NB4 (cell line): ENCODE measurements at regions not wholly inside any gene's neighbourhood (a gene's known extent, or its start where the extent isn't known, plus 50 kb on each side); places are given as distances from the start of the nearest gene placed in this dataset.

ENCODE experiments used
- MYC ChIP-seq: IDR thresholded peaks from 2 replicates; pipeline ENCODE4 v1.6.1; 2011; ENCODE audit warnings: low read depth, low read length
- POLR2A ChIP-seq: IDR thresholded peaks from 2 replicates; pipeline ENCODE4 v1.6.1; 2011; ENCODE audit warnings: mild to moderate bottlenecking; ENCODE audit not compliant: insufficient read length; ENCODE audit errors: extremely low read depth
- TF ChIP-seq, protein P1 (sequence below): IDR thresholded peaks from one replicate; pipeline ENCODE4 v1.5.1; 2012; ENCODE audit warnings: low read depth, low read length
- TF ChIP-seq, protein P2 (sequence below): IDR thresholded peaks from 2 replicates; pipeline ENCODE4 v1.6.1; 2011; ENCODE audit warnings: low read depth, low read length

DNA sequence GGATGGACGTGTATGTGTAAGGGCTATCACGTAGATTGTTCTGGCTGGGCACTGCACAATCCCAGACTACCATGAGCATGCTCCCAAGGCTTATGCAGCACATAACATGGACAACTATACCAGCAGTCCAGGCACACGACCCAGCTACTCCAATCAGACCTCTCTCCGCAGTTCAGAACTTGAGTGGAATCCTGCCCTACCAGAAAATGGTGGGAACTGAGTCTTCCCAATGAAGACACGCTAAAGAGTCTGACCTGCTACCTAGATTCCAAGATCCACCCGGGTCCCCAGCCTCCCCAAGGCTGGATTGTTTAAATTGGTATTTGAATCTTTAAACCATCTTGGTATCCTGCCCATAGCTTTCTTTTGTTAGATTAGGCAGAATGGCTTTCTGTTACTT is 251.3 kb upstream of the KAZN start:
- TF ChIP-seq, protein P1, sequence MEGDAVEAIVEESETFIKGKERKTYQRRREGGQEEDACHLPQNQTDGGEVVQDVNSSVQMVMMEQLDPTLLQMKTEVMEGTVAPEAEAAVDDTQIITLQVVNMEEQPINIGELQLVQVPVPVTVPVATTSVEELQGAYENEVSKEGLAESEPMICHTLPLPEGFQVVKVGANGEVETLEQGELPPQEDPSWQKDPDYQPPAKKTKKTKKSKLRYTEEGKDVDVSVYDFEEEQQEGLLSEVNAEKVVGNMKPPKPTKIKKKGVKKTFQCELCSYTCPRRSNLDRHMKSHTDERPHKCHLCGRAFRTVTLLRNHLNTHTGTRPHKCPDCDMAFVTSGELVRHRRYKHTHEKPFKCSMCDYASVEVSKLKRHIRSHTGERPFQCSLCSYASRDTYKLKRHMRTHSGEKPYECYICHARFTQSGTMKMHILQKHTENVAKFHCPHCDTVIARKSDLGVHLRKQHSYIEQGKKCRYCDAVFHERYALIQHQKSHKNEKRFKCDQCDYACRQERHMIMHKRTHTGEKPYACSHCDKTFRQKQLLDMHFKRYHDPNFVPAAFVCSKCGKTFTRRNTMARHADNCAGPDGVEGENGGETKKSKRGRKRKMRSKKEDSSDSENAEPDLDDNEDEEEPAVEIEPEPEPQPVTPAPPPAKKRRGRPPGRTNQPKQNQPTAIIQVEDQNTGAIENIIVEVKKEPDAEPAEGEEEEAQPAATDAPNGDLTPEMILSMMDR = no peak
- TF ChIP-seq POLR2A (no peak), MYC (no peak)
- TF ChIP-seq, protein P2, sequence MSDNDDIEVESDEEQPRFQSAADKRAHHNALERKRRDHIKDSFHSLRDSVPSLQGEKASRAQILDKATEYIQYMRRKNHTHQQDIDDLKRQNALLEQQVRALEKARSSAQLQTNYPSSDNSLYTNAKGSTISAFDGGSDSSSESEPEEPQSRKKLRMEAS = no peak
